ENCODE measurements at regions not wholly inside any gene's neighbourhood (a gene's known extent, or its start where the extent isn't known, plus 50 kb on each side); places are given as distances from the start of the nearest gene placed in this dataset.

- Histone ChIP-seq H3K36me3 (no peaks in the 10 kb centered on the region), H3K4me2 (no peak overlapping the region), H3K27me3 (peaks cover 19% of the 10 kb centered on the region), H4K20me1 (no peaks in the 10 kb centered on the region), H3K4me3 (no peak overlapping the region), H3K27ac (no peak overlapping the region), H3K9me3 (peaks cover 5% of the 10 kb centered on the region; the same call in 1 of the 2 replicates), H3K4me1 (peaks cover 5% of the 10 kb centered on the region), H3K9ac (no peak overlapping the region)
- no peak for TF ChIP-seq Cebpa-rat (IDR thresholded peaks at IDR 0.05)
Measured at GRCh38 chrX:19172741-19173140, 50.5 kb upstream of the ADGRG2 start.

GRCh38 chrX:19174401-19175025 lies 52.2 kb upstream of the ADGRG2 start:
- H3K36me3 ChIP-seq: no peaks in the 10 kb centered on the region
- no peak for TF ChIP-seq Cebpa-rat (IDR thresholded peaks at IDR 0.05)
- no peak overlapping the region for H3K9ac ChIP-seq
- H3K4me1 ChIP-seq: peaks cover 5% of the 10 kb centered on the region
- H3K27me3 ChIP-seq: peaks cover 20% of the 10 kb centered on the region
- H3K9me3 ChIP-seq: no peaks in the 10 kb centered on the region
- H3K4me2 ChIP-seq: peak overlapping the region; percentile 32; the same call in 1 of the 2 replicates
- H3K27ac ChIP-seq: no peak overlapping the region
- H3K4me3 ChIP-seq: no peak overlapping the region
- H4K20me1 ChIP-seq: no peaks in the 10 kb centered on the region

GRCh38 chrX:19176901-19177630 lies 54.8 kb upstream of the ADGRG2 start:
- Histone ChIP-seq H3K27ac (no peak overlapping the region), H3K4me3 (no peak overlapping the region)

GRCh38 chrX:19177721-19178120 lies 55.5 kb upstream of the ADGRG2 start:
- Histone ChIP-seq H3K9me3 (no peaks in the 10 kb centered on the region), H3K36me3 (no peaks in the 10 kb centered on the region), H3K27me3 (peaks cover 16% of the 10 kb centered on the region), H3K27ac (no peak overlapping the region), H3K4me2 (no peak overlapping the region), H3K4me1 (peaks cover 5% of the 10 kb centered on the region), H4K20me1 (no peaks in the 10 kb centered on the region), H3K4me3 (no peak overlapping the region), H3K9ac (no peak overlapping the region)
- no peak for TF ChIP-seq Cebpa-rat (IDR thresholded peaks at IDR 0.05)

More at GRCh38 chrX:19176901-19177630, 54.8 kb upstream of the ADGRG2 start:
- no peaks in the 10 kb centered on the region for H3K9me3 ChIP-seq
- H3K27me3 ChIP-seq: peaks cover 17% of the 10 kb centered on the region
- TF ChIP-seq Cebpa-rat (IDR thresholded peaks at IDR 0.05): no peak
- no peaks in the 10 kb centered on the region for H4K20me1 ChIP-seq
- no peak overlapping the region for H3K9ac ChIP-seq
- H3K36me3 ChIP-seq: no peaks in the 10 kb centered on the region
- peaks cover 5% of the 10 kb centered on the region for H3K4me1 ChIP-seq
- H3K4me2 ChIP-seq: no peak overlapping the region

GRCh38 chrX:19178402-19178801 lies 56.1 kb upstream of the ADGRG2 start:
- Histone ChIP-seq H3K36me3 (no peaks in the 10 kb centered on the region), H3K27ac (no peak overlapping the region), H3K4me1 (peaks cover 5% of the 10 kb centered on the region), H3K27me3 (peaks cover 13% of the 10 kb centered on the region), H3K4me2 (no peak overlapping the region), H3K9me3 (no peaks in the 10 kb centered on the region), H3K9ac (no peak overlapping the region), H4K20me1 (no peaks in the 10 kb centered on the region), H3K4me3 (no peak overlapping the region)
- no peak for TF ChIP-seq Cebpa-rat (IDR thresholded peaks at IDR 0.05)

GRCh38 chrX:19179389-19179788 lies 57.1 kb upstream of the ADGRG2 start:
- H3K4me2 ChIP-seq: no peak overlapping the region
- no peak overlapping the region for H3K4me3 ChIP-seq
- peaks cover 14% of the 10 kb centered on the region; the same call in 1 of the 2 replicates for H3K27me3 ChIP-seq
- H3K9ac ChIP-seq: no peak overlapping the region
- no peak for TF ChIP-seq Cebpa-rat (IDR thresholded peaks at IDR 0.05)
- H3K27ac ChIP-seq: no peak overlapping the region
- H3K4me1 ChIP-seq: peaks cover 4% of the 10 kb centered on the region
- H3K36me3 ChIP-seq: no peaks in the 10 kb centered on the region
- no peaks in the 10 kb centered on the region for H4K20me1 ChIP-seq
- no peaks in the 10 kb centered on the region for H3K9me3 ChIP-seq

GRCh38 chrX:19181345-19181744 lies 59.1 kb upstream of the ADGRG2 start:
- H3K4me1 ChIP-seq: no peaks in the 10 kb centered on the region
- H3K9me3 ChIP-seq: no peaks in the 10 kb centered on the region
- H3K4me2 ChIP-seq: no peak overlapping the region
- no peak overlapping the region for H3K9ac ChIP-seq
- TF ChIP-seq Cebpa-rat (IDR thresholded peaks at IDR 0.05): no peak
- H3K27ac ChIP-seq: no peak overlapping the region
- H4K20me1 ChIP-seq: no peaks in the 10 kb centered on the region
- H3K4me3 ChIP-seq: no peak overlapping the region
- H3K27me3 ChIP-seq: peaks cover 17% of the 10 kb centered on the region; the same call in 1 of the 2 replicates
- H3K36me3 ChIP-seq: no peaks in the 10 kb centered on the region

- Histone ChIP-seq H3K9me3 (no peaks in the 10 kb centered on the region), H4K20me1 (no peaks in the 10 kb centered on the region), H3K4me2 (no peak overlapping the region), H3K36me3 (no peaks in the 10 kb centered on the region), H3K4me1 (no peaks in the 10 kb centered on the region), H3K27ac (no peak overlapping the region), H3K4me3 (no peak overlapping the region), H3K27me3 (peaks cover 23% of the 10 kb centered on the region; the same call in 1 of the 2 replicates), H3K9ac (no peak overlapping the region)
- no peak for TF ChIP-seq Cebpa-rat (IDR thresholded peaks at IDR 0.05)
Measured at GRCh38 chrX:19182785-19183184, 60.5 kb upstream of the ADGRG2 start.

- Histone ChIP-seq H3K4me3 (no peak overlapping the region), H3K36me3 (no peaks in the 10 kb centered on the region), H3K9ac (no peak overlapping the region), H3K27me3 (peaks cover 27% of the 10 kb centered on the region; the same call in 1 of the 2 replicates), H3K4me1 (no peaks in the 10 kb centered on the region), H3K27ac (no peak overlapping the region), H3K4me2 (no peak overlapping the region), H3K9me3 (no peaks in the 10 kb centered on the region), H4K20me1 (no peaks in the 10 kb centered on the region)
- TF ChIP-seq Cebpa-rat (IDR thresholded peaks at IDR 0.05): no peak
Measured at GRCh38 chrX:19183761-19184477, 61.7 kb upstream of the ADGRG2 start.

- Histone ChIP-seq H3K9me3 (peaks cover 6% of the 10 kb centered on the region; the same call in 1 of the 2 replicates), H3K4me1 (no peaks in the 10 kb centered on the region), H3K4me2 (no peak overlapping the region), H3K27ac (no peak overlapping the region), H3K36me3 (no peaks in the 10 kb centered on the region), H4K20me1 (no peaks in the 10 kb centered on the region), H3K9ac (no peak overlapping the region), H3K4me3 (no peak overlapping the region), H3K27me3 (peaks cover 30% of the 10 kb centered on the region)
- TF ChIP-seq Cebpa-rat (IDR thresholded peaks at IDR 0.05): no peak
Measured at GRCh38 chrX:19188566-19188965, 66.3 kb upstream of the ADGRG2 start.

All from BLaER1 (cell line).